CD4-positive, alpha-beta T cell (primary cell): ENCODE measurements at regions not wholly inside any gene's neighbourhood (a gene's known extent, or its start where the extent isn't known, plus 50 kb on each side); places are given as distances from the start of the nearest gene placed in this dataset.

ENCODE experiments used
- ATAC-seq: fragments of 200-7000 bp; cut with Tn5 transposase; one replicate; pipeline ENCODE4 v1.10.0; 2022; ENCODE audit warnings: mild to moderate bottlenecking; ENCODE audit not compliant: poor library complexity
- CTCF ChIA-PET: fragments of 350-600 bp; sonication (Branson Sonifier 250); formaldehyde crosslinking; loops from one replicate; lab custom pipeline; 2021; ENCODE audit warnings: antibody characterized with exemption, inconsistent platforms; lab: Charles Lee
- POLR2A ChIA-PET: fragments of 350-600 bp; sonication (Branson Sonifier 250); formaldehyde crosslinking; loops from one replicate; lab custom pipeline; 2021; ENCODE audit warnings: antibody characterized with exemption, inconsistent platforms; lab: Charles Lee
- DNase-seq, 14 experiments: peaks; one replicate each; pipeline ENCODE4 v3.0.0-alpha.2; 2013 to 2020; ENCODE audit warnings: mixed read lengths in 2 of 14
- H3K27ac ChIP-seq, 2 donors: one replicate each; pipeline versions ENCODE4 v1.5.1 to v1.7.0; 2013; ENCODE audit warnings: low read length in 2 of 2, low read depth in 1 of 2, mild to moderate bottlenecking in 1 of 2
- H3K27me3 ChIP-seq, 2 experiments: 1 replicate in 1 of 2; 2 replicates in 1 of 2; pipeline versions ENCODE4 v1.6.1 to v1.7.0; 2013; ENCODE audit warnings: low read length in 2 of 2, control low read depth in 1 of 2, mild to moderate bottlenecking in 1 of 2, moderate library complexity in 1 of 2; ENCODE audit not compliant: insufficient read depth in 2 of 2, control insufficient read depth in 1 of 2
- H3K36me3 ChIP-seq: one replicate; pipeline ENCODE4 v1.6.1; 2013; ENCODE audit warnings: low read length, control low read depth; ENCODE audit not compliant: insufficient read depth
- H3K4me1 ChIP-seq: one replicate; pipeline ENCODE4 v1.6.1; 2013; ENCODE audit warnings: low read length, control low read depth; ENCODE audit not compliant: insufficient read depth
- H3K4me3 ChIP-seq: one replicate; pipeline ENCODE4 v1.5.1; 2013; ENCODE audit warnings: mild to moderate bottlenecking, low read length, moderate library complexity
- H3K9me3 ChIP-seq, 2 experiments: 1 replicate in 1 of 2; 2 replicates in 1 of 2; pipeline versions ENCODE4 v1.6.1 to v1.7.0; 2013; ENCODE audit warnings: low read length in 2 of 2, mild to moderate bottlenecking in 2 of 2, control low read depth in 1 of 2, moderate library complexity in 1 of 2; ENCODE audit not compliant: control insufficient read depth in 1 of 2, insufficient read depth in 1 of 2
- H3K27ac Mint-ChIP-seq: one replicate; pipeline ENCODE4 v1.8.0; 2020; ENCODE audit warnings: mixed read lengths
- H3K27me3 Mint-ChIP-seq: one replicate; pipeline ENCODE4 v1.8.0; 2021; ENCODE audit warnings: mixed read lengths
- H3K36me3 Mint-ChIP-seq: one replicate; pipeline ENCODE4 v1.8.0; 2021; ENCODE audit warnings: low read depth, mixed read lengths
- H3K4me1 Mint-ChIP-seq: one replicate; pipeline ENCODE4 v1.8.0; 2021; ENCODE audit warnings: low read depth, mixed read lengths
- H3K4me3 Mint-ChIP-seq: one replicate; pipeline ENCODE4 v1.8.0; 2020; ENCODE audit warnings: mild to moderate bottlenecking, mixed read lengths
- H3K9me3 Mint-ChIP-seq: one replicate; pipeline ENCODE4 v1.8.0; 2020; ENCODE audit warnings: mixed read lengths
- intact Hi-C, 2 experiments: fragments of 100-400 bp; cut with DNase I in 1 of 2; cut with micrococcal nuclease in 1 of 2; formaldehyde crosslinking; loops; one replicate each; pipeline versions ENCODE4 v1.15.1 to v1.9.0; 2023 to 2025; cut with DNase I, micrococcal nuclease
- TF ChIP-seq, protein P1 (sequence below): fragments of 200-600 bp; IDR thresholded peaks from one replicate; pipeline ENCODE4 v1.8.0; 2022; ENCODE audit warnings: antibody characterized with exemption, mild to moderate bottlenecking

- H3K4me3 Mint-ChIP-seq: no peak overlapping the region
- H3K27ac Mint-ChIP-seq: no peak overlapping the region
- H3K27me3 Mint-ChIP-seq: no peaks in the 10 kb centered on the region
- ATAC-seq: no peak
- peak in 1 of 14 experiments; percentile 20 for DNase-seq
- Histone ChIP-seq H3K9me3 (peaks cover 5 to 62% of the 10 kb centered on the region in 2 experiments), H3K27me3 (no peaks in the 10 kb centered on the region), H3K36me3 (no peaks in the 10 kb centered on the region), H3K4me1 (no peaks in the 10 kb centered on the region), H3K4me3 (no peak overlapping the region), H3K27ac (no peak overlapping the region)
- peaks cover 4% of the 10 kb centered on the region for H3K36me3 Mint-ChIP-seq
- POLR2A ChIA-PET: no interaction called here
- TF ChIP-seq, protein P1, sequence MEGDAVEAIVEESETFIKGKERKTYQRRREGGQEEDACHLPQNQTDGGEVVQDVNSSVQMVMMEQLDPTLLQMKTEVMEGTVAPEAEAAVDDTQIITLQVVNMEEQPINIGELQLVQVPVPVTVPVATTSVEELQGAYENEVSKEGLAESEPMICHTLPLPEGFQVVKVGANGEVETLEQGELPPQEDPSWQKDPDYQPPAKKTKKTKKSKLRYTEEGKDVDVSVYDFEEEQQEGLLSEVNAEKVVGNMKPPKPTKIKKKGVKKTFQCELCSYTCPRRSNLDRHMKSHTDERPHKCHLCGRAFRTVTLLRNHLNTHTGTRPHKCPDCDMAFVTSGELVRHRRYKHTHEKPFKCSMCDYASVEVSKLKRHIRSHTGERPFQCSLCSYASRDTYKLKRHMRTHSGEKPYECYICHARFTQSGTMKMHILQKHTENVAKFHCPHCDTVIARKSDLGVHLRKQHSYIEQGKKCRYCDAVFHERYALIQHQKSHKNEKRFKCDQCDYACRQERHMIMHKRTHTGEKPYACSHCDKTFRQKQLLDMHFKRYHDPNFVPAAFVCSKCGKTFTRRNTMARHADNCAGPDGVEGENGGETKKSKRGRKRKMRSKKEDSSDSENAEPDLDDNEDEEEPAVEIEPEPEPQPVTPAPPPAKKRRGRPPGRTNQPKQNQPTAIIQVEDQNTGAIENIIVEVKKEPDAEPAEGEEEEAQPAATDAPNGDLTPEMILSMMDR: no peak
- CTCF ChIA-PET: no interaction called here
- peaks cover 6% of the 10 kb centered on the region for H3K9me3 Mint-ChIP-seq
- H3K4me1 Mint-ChIP-seq: peaks cover 5% of the 10 kb centered on the region
- intact Hi-C loops: no loop called here
Observed at GRCh38 chr9:61673247-61673646, 483.4 kb downstream of the SPATA31A7 start.

- peaks cover 6% of the 10 kb centered on the region for H3K9me3 Mint-ChIP-seq
- H3K4me3 Mint-ChIP-seq: no peak overlapping the region
- peaks cover 4% of the 10 kb centered on the region for H3K36me3 Mint-ChIP-seq
- ChIA-PET CTCF (no interaction called here), POLR2A (no interaction called here)
- intact Hi-C loops: no loop called here
- no peaks in the 10 kb centered on the region for H3K27me3 Mint-ChIP-seq
- Histone ChIP-seq H3K4me1 (no peaks in the 10 kb centered on the region), H3K36me3 (no peaks in the 10 kb centered on the region), H3K4me3 (no peak overlapping the region), H3K27me3 (no peaks in the 10 kb centered on the region), H3K27ac (no peak overlapping the region), H3K9me3 (peaks cover under 1 to 56% of the 10 kb centered on the region in 2 experiments)
- H3K4me1 Mint-ChIP-seq: peaks cover 5% of the 10 kb centered on the region
- DNase-seq: no peak
- no peak overlapping the region for H3K27ac Mint-ChIP-seq
- TF ChIP-seq, protein P1: no peak
- no peak for ATAC-seq
Observed at GRCh38 chr9:61673664-61674381, 484.0 kb downstream of the SPATA31A7 start.

DNA sequence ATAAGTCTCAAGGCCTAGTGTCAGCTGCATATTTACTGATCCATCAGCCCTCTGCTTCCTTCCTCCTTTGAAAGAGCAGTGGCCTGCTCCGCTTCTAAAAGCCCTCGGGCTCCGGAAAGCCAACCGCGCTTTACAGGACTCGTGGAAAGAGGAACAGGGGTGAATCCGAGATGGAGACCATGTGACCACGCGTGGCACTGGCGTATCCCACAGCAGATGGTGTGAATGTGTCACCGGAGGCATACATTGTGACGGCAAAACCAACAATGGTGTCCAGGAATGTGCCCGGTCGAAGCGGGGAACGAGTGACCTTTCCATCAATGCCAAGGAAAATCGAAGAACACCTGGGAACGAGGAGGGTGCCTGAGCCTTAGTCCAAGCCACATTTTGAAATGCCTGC lies 484.6 kb downstream of the SPATA31A7 start:
- no peak for ATAC-seq
- no peaks in the 10 kb centered on the region for H3K36me3 ChIP-seq
- intact Hi-C loops: no loop called here
- peaks cover 0 to 50% of the 10 kb centered on the region in 2 experiments for H3K9me3 ChIP-seq
- POLR2A ChIA-PET: no interaction called here
- Mint-ChIP-seq H3K27ac (no peak overlapping the region), H3K4me3 (no peak overlapping the region), H3K4me1 (peaks cover 5% of the 10 kb centered on the region), H3K36me3 (peaks cover 4% of the 10 kb centered on the region), H3K27me3 (no peaks in the 10 kb centered on the region), H3K9me3 (peaks cover 4% of the 10 kb centered on the region)
- H3K27me3 ChIP-seq: no peaks in the 10 kb centered on the region
- CTCF ChIA-PET: no interaction called here
- DNase-seq: no peak
- TF ChIP-seq, protein P1: no peak
- H3K4me3 ChIP-seq: no peak overlapping the region
- no peak overlapping the region for H3K27ac ChIP-seq
- no peaks in the 10 kb centered on the region for H3K4me1 ChIP-seq
